H9 (cell line): ENCODE measurements at regions not wholly inside any gene's neighbourhood (a gene's known extent, or its start where the extent isn't known, plus 50 kb on each side); places are given as distances from the start of the nearest gene placed in this dataset.

Experiments used
- DNase-seq: peaks from one replicate; pipeline ENCODE4 v3.0.0-alpha.2; 2017
- H2AFZ ChIP-seq: one replicate; pipeline ENCODE4 v1.6.1; 2013; ENCODE audit warnings: mild to moderate bottlenecking, low read length, control low read depth, moderate library complexity
- H2AK5ac ChIP-seq: 2 replicates; pipeline ENCODE4 v1.6.1; 2013; ENCODE audit warnings: low read length, control low read depth, mixed read lengths; ENCODE audit not compliant: insufficient read length
- H2BK120ac ChIP-seq: one replicate; pipeline ENCODE4 v1.6.1; 2013; ENCODE audit warnings: low read depth, mild to moderate bottlenecking, low read length, control low read depth, inconsistent platforms; ENCODE audit not compliant: poor library complexity, severe bottlenecking
- H2BK12ac ChIP-seq: 2 replicates; pipeline ENCODE4 v1.6.1; 2013; ENCODE audit warnings: low read length, control low read depth, mixed read lengths, low read depth; ENCODE audit not compliant: insufficient read length
- H2BK15ac ChIP-seq: 2 replicates; pipeline ENCODE4 v1.6.1; 2013; ENCODE audit warnings: low read depth, low read length, control low read depth
- H2BK20ac ChIP-seq: one replicate; pipeline ENCODE4 v1.6.1; 2013; ENCODE audit warnings: low read depth, mild to moderate bottlenecking, low read length, control low read depth, inconsistent platforms; ENCODE audit not compliant: poor library complexity, severe bottlenecking
- H2BK5ac ChIP-seq: 2 replicates; pipeline ENCODE4 v1.6.1; 2013; ENCODE audit warnings: low read length, control low read depth, mixed read lengths; ENCODE audit not compliant: insufficient read length
- H3K14ac ChIP-seq: 2 replicates; pipeline ENCODE4 v1.6.1; 2013; ENCODE audit warnings: low read length, control low read depth; ENCODE audit not compliant: insufficient read depth
- H3K18ac ChIP-seq: 2 replicates; pipeline ENCODE4 v1.6.1; 2013; ENCODE audit warnings: low read depth, mild to moderate bottlenecking, mixed read lengths, low read length, control low read depth; ENCODE audit not compliant: insufficient read length
- H3K23ac ChIP-seq: 2 replicates; pipeline ENCODE4 v1.6.1; 2013; ENCODE audit warnings: low read length, control low read depth, mixed read lengths, low read depth; ENCODE audit not compliant: insufficient read length
- H3K23me2 ChIP-seq: 2 replicates; pipeline ENCODE4 v1.6.1; 2013; ENCODE audit warnings: low read depth, mild to moderate bottlenecking, mixed read lengths, low read length, control low read depth; ENCODE audit not compliant: insufficient read length, poor library complexity, severe bottlenecking
- H3K27ac ChIP-seq: 2 replicates; pipeline ENCODE4 v1.5.1; 2013; ENCODE audit warnings: low read length, control low read depth, mixed read lengths, low read depth; ENCODE audit not compliant: insufficient read length
- H3K27me3 ChIP-seq: 2 replicates; pipeline ENCODE4 v1.6.1; 2013; ENCODE audit warnings: low read length, control low read depth, inconsistent platforms; ENCODE audit not compliant: insufficient read depth
- H3K4ac ChIP-seq: 2 replicates; pipeline ENCODE4 v1.6.1; 2013; ENCODE audit warnings: low read depth, mild to moderate bottlenecking, control low read depth, inconsistent platforms, low read length, moderate library complexity
- H3K4me1 ChIP-seq: 2 replicates; pipeline ENCODE4 v1.6.1; 2013; ENCODE audit warnings: low read length, control low read depth, inconsistent platforms; ENCODE audit not compliant: insufficient read depth
- H3K4me2 ChIP-seq: 2 replicates; pipeline ENCODE4 v1.6.1; 2013; ENCODE audit warnings: low read length, control low read depth, mixed read lengths; ENCODE audit not compliant: insufficient read length, insufficient read depth
- H3K56ac ChIP-seq: 2 replicates; pipeline ENCODE4 v1.6.1; 2013; ENCODE audit warnings: low read depth, mild to moderate bottlenecking, mixed read lengths, low read length, control low read depth; ENCODE audit not compliant: insufficient read length
- H3K79me1 ChIP-seq: 2 replicates; pipeline ENCODE4 v1.6.1; 2013; ENCODE audit warnings: low read depth, mild to moderate bottlenecking, moderate library complexity, low read length, control low read depth, inconsistent platforms; ENCODE audit not compliant: insufficient read depth, poor library complexity, severe bottlenecking
- H3K79me2 ChIP-seq: 2 replicates; pipeline ENCODE4 v1.6.1; 2013; ENCODE audit warnings: low read length, control low read depth, inconsistent platforms; ENCODE audit not compliant: insufficient read depth
- H3K9ac ChIP-seq: 2 replicates; pipeline ENCODE4 v1.6.1; 2013; ENCODE audit warnings: low read length, control low read depth, mixed read lengths; ENCODE audit not compliant: insufficient read length; ENCODE audit errors: extremely low read depth
- H3K9me3 ChIP-seq: one replicate; pipeline ENCODE4 v1.6.1; 2013; ENCODE audit warnings: low read depth, low read length, inconsistent platforms; ENCODE audit not compliant: control insufficient read depth
- H3T11ph ChIP-seq: one replicate; pipeline ENCODE4 v1.6.1; 2013; ENCODE audit warnings: mild to moderate bottlenecking, low read length, control low read depth, inconsistent platforms
- H4K20me1 ChIP-seq: one replicate; pipeline ENCODE4 v1.6.1; 2013; ENCODE audit not compliant: control insufficient read depth, insufficient read length, insufficient read depth
- H4K5ac ChIP-seq: 2 replicates; pipeline ENCODE4 v1.6.1; 2013; ENCODE audit warnings: low read depth, mild to moderate bottlenecking, mixed read lengths, low read length, control low read depth; ENCODE audit not compliant: insufficient read length
- H4K8ac ChIP-seq: replicated peaks from 2 replicates; pipeline ENCODE4 v1.6.1; 2013; ENCODE audit warnings: low read length, control low read depth, mixed read lengths, low read depth; ENCODE audit not compliant: insufficient read length
- H4K91ac ChIP-seq: 2 replicates; pipeline ENCODE4 v1.6.1; 2013; ENCODE audit warnings: low read depth, mild to moderate bottlenecking, moderate library complexity, mixed read lengths, low read length, control low read depth; ENCODE audit not compliant: insufficient read length
- H3K27ac Mint-ChIP-seq, 3 experiments: 2 replicates in 2 of 3; 3 replicates in 1 of 3; pipeline ENCODE4 v1.8.0; 2020 to 2021; ENCODE audit warnings: mixed read lengths in 3 of 3, mild to moderate bottlenecking in 1 of 3, moderate library complexity in 1 of 3
- H3K27me3 Mint-ChIP-seq: 2 replicates; pipeline ENCODE4 v1.8.0; 2021; ENCODE audit warnings: low read depth, mild to moderate bottlenecking, moderate library complexity, mixed read lengths
- H3K36me3 Mint-ChIP-seq, 3 experiments: 2 replicates in 2 of 3; 3 replicates in 1 of 3; pipeline ENCODE4 v1.8.0; 2020 to 2021; ENCODE audit warnings: low read depth in 3 of 3, mixed read lengths in 3 of 3; ENCODE audit not compliant: insufficient read depth in 1 of 3
- H3K4me1 Mint-ChIP-seq, 2 experiments: 2 replicates each; pipeline ENCODE4 v1.8.0; 2020; ENCODE audit warnings: mixed read lengths in 2 of 2
- H3K4me3 Mint-ChIP-seq, 2 experiments: 2 replicates in 1 of 2; 3 replicates in 1 of 2; pipeline ENCODE4 v1.8.0; 2020 to 2021; ENCODE audit warnings: mild to moderate bottlenecking in 2 of 2, mixed read lengths in 2 of 2, moderate library complexity in 1 of 2
- H3K9me3 Mint-ChIP-seq, 2 experiments: 2 replicates in 1 of 2; 3 replicates in 1 of 2; pipeline ENCODE4 v1.8.0; 2020; ENCODE audit warnings: mild to moderate bottlenecking in 2 of 2, mixed read lengths in 2 of 2, moderate library complexity in 1 of 2
- CTCF ChIP-seq: fragments of 200-600 bp; sonication (generic); conservative IDR thresholded peaks from 3 replicates; pipeline ENCODE4 v1.8.0; 2021; ENCODE audit warnings: antibody characterized with exemption, mild to moderate bottlenecking
- WGBS: extraction: QIAGEN DNeasy Blood & Tissue Kit; methylation state at CpG from one replicate; pipeline ENCODE4 v1.1.7; 2013; ENCODE audit warnings: missing lambda C conversion rate, low lambda C conversion rate, mixed read lengths; ENCODE audit not compliant: insufficient read length; ENCODE audit errors: extremely low coverage; 5-methylcytosine and 5-hydroxymethylcytosine counted together

GRCh38 chr1:5748286-5749225 is 243.7 kb downstream of the NPHP4 start:
- Mint-ChIP-seq H3K9me3 (no peaks in the 10 kb centered on the region; a peak in 1 of 5 replicates), H3K27ac (no peak overlapping the region), H3K4me3 (no peak overlapping the region), H3K4me1 (peaks cover 23 to 38% of the 10 kb centered on the region in 2 experiments), H3K27me3 (peaks cover 9% of the 10 kb centered on the region), H3K36me3 (no peaks in the 10 kb centered on the region)
- no peak overlapping the region for H3K27ac ChIP-seq
- H2AFZ ChIP-seq: no peak overlapping the region
- H3T11ph ChIP-seq: no peak overlapping the region
- no peak overlapping the region for H3K4ac ChIP-seq
- peak; percentile 20 for DNase-seq
- no peak overlapping the region for H3K23ac ChIP-seq
- no peaks in the 10 kb centered on the region for H3K9me3 ChIP-seq
- no peaks in the 10 kb centered on the region for H4K20me1 ChIP-seq
- no peak overlapping the region for H2BK20ac ChIP-seq
- H3K9ac ChIP-seq: no peak overlapping the region
- no CpG with 5 or more reads among the region's 26 CpGs for WGBS
- H2AK5ac ChIP-seq: no peak overlapping the region
- no peak for TF ChIP-seq CTCF
- no peak overlapping the region for H2BK5ac ChIP-seq
- H3K79me1 ChIP-seq: no peaks in the 10 kb centered on the region
- no peak overlapping the region for H4K8ac ChIP-seq
- no peaks in the 10 kb centered on the region for H3K23me2 ChIP-seq
- no peak overlapping the region; the same call in 1 of the 2 replicates for H3K14ac ChIP-seq
- H3K79me2 ChIP-seq: no peaks in the 10 kb centered on the region
- no peak overlapping the region for H3K4me2 ChIP-seq
- H3K4me1 ChIP-seq: peaks cover 13% of the 10 kb centered on the region
- no peak overlapping the region for H2BK12ac ChIP-seq
- H2BK120ac ChIP-seq: no peak overlapping the region
- no peak overlapping the region for H3K18ac ChIP-seq
- no peak overlapping the region for H3K56ac ChIP-seq
- H4K5ac ChIP-seq: no peak overlapping the region
- no peak overlapping the region for H2BK15ac ChIP-seq
- no peak overlapping the region for H4K91ac ChIP-seq
- H3K27me3 ChIP-seq: no peaks in the 10 kb centered on the region
